Smooth muscle cell (in vitro differentiated cells): ENCODE measurements at regions not wholly inside any gene's neighbourhood (a gene's known extent, or its start where the extent isn't known, plus 50 kb on each side); places are given as distances from the start of the nearest gene placed in this dataset.

Source experiments
- DNase-seq: peaks from one replicate; lab custom pipeline; 2025; ENCODE audit not compliant: unreplicated experiment; lab: John Stamatoyannopoulos, UW
- H2AFZ ChIP-seq: fragments of 200-600 bp; sonication (generic); 2 replicates; pipeline ENCODE4 v1.6.0; 2016; ENCODE audit warnings: antibody characterized with exemption, low read depth, mild to moderate bottlenecking
- H3F3A ChIP-seq: fragments of 200-600 bp; sonication (generic); 2 replicates; pipeline ENCODE4 v1.6.0; 2017; ENCODE audit warnings: antibody characterized with exemption, low read depth
- H3K27ac ChIP-seq: fragments of 200-600 bp; sonication (generic); 2 replicates; pipeline ENCODE4 v1.5.1; 2016; ENCODE audit warnings: low read depth, mild to moderate bottlenecking
- H3K27me3 ChIP-seq: fragments of 200-600 bp; sonication (generic); 2 replicates; pipeline ENCODE4 v1.6.1; 2016; ENCODE audit warnings: low read depth, mild to moderate bottlenecking
- H3K36me3 ChIP-seq: fragments of 200-600 bp; sonication (generic); 2 replicates; pipeline ENCODE4 v1.5.1; 2016; ENCODE audit warnings: low read depth
- H3K4me1 ChIP-seq: fragments of 200-600 bp; sonication (generic); 2 replicates; pipeline ENCODE4 v1.5.1; 2016; ENCODE audit warnings: low read depth
- H3K4me2 ChIP-seq: fragments of 200-600 bp; sonication (generic); 2 replicates; pipeline ENCODE4 v1.6.0; 2016; ENCODE audit warnings: mild to moderate bottlenecking
- H3K4me3 ChIP-seq: fragments of 200-600 bp; sonication (generic); 2 replicates; pipeline ENCODE4 v1.5.1; 2016; ENCODE audit warnings: mild to moderate bottlenecking
- H3K79me2 ChIP-seq: fragments of 200-600 bp; sonication (generic); 2 replicates; pipeline ENCODE4 v1.6.0; 2016; ENCODE audit warnings: low read depth, mild to moderate bottlenecking
- H3K9ac ChIP-seq: fragments of 200-600 bp; sonication (generic); 2 replicates; pipeline ENCODE4 v1.6.0; 2016; ENCODE audit warnings: low read depth
- H3K9me3 ChIP-seq: fragments of 200-600 bp; sonication (generic); replicated peaks from 2 replicates; pipeline ENCODE4 v1.5.1; 2016; ENCODE audit warnings: low read depth
- H4K20me1 ChIP-seq: fragments of 200-600 bp; sonication (generic); 2 replicates; pipeline ENCODE4 v1.6.0; 2016; ENCODE audit warnings: low read depth
- WGBS: methylation state at CpG from one replicate; pipeline ENCODE4 v1.1.7; 2016; ENCODE audit warnings: low lambda C conversion rate; 5-methylcytosine and 5-hydroxymethylcytosine counted together
- TF ChIP-seq, protein P1 (sequence below): fragments of 200-600 bp; sonication (generic); IDR thresholded peaks from 2 replicates; pipeline ENCODE4 v1.5.1; 2017; ENCODE audit warnings: borderline replicate concordance, mild to moderate bottlenecking, antibody characterized with exemption; ENCODE audit not compliant: insufficient read depth, poor library complexity, severe bottlenecking

GRCh38 chr10:21135023-21135931 is 238.2 kb upstream of the NEBL start:
- Histone ChIP-seq H3K36me3 (no peaks in the 10 kb centered on the region), H3F3A (no peaks in the 10 kb centered on the region), H3K9ac (no peak overlapping the region), H3K4me2 (no peak overlapping the region), H2AFZ (no peak overlapping the region), H3K9me3 (no peaks in the 10 kb centered on the region), H3K4me1 (no peaks in the 10 kb centered on the region), H3K27me3 (no peaks in the 10 kb centered on the region), H3K4me3 (no peak overlapping the region), H4K20me1 (no peaks in the 10 kb centered on the region), H3K27ac (no peak overlapping the region), H3K79me2 (no peaks in the 10 kb centered on the region)
- 92% methylated on average over 10 of the region's 10 CpGs for WGBS
- no peak for DNase-seq
- TF ChIP-seq, protein P1, sequence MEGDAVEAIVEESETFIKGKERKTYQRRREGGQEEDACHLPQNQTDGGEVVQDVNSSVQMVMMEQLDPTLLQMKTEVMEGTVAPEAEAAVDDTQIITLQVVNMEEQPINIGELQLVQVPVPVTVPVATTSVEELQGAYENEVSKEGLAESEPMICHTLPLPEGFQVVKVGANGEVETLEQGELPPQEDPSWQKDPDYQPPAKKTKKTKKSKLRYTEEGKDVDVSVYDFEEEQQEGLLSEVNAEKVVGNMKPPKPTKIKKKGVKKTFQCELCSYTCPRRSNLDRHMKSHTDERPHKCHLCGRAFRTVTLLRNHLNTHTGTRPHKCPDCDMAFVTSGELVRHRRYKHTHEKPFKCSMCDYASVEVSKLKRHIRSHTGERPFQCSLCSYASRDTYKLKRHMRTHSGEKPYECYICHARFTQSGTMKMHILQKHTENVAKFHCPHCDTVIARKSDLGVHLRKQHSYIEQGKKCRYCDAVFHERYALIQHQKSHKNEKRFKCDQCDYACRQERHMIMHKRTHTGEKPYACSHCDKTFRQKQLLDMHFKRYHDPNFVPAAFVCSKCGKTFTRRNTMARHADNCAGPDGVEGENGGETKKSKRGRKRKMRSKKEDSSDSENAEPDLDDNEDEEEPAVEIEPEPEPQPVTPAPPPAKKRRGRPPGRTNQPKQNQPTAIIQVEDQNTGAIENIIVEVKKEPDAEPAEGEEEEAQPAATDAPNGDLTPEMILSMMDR = no peak

DNA sequence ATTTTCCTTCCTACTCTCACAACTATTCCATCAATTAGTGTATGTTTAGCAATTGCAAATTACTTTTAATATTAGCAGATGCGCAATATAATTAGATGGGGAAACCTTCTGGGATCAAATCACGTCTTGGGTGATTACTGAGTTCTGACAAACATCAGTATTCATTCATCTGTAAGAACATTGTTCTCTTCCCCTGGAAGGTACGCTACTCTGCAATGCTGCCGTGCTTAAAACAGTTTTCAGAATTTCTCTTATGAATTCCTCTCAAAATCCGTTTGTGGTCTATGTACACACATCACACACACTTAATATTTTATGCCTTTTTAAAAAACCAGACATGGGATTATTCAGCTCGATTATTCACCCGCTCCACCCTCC is 237.5 kb upstream of the NEBL start:
- 94% methylated on average over 7 of the region's 7 CpGs for WGBS
- H3K4me1 ChIP-seq = no peaks in the 10 kb centered on the region
- no peak overlapping the region for H2AFZ ChIP-seq
- no peaks in the 10 kb centered on the region for H3K36me3 ChIP-seq
- H3K27me3 ChIP-seq = no peaks in the 10 kb centered on the region
- H3K9ac ChIP-seq = no peak overlapping the region
- H3K4me3 ChIP-seq = no peak overlapping the region
- H3K4me2 ChIP-seq = no peak overlapping the region
- H3K9me3 ChIP-seq = no peaks in the 10 kb centered on the region
- no peaks in the 10 kb centered on the region for H3F3A ChIP-seq
- DNase-seq = no peak
- TF ChIP-seq, protein P1 = no peak
- H3K27ac ChIP-seq = no peak overlapping the region
- no peaks in the 10 kb centered on the region for H4K20me1 ChIP-seq
- no peaks in the 10 kb centered on the region for H3K79me2 ChIP-seq

DNA sequence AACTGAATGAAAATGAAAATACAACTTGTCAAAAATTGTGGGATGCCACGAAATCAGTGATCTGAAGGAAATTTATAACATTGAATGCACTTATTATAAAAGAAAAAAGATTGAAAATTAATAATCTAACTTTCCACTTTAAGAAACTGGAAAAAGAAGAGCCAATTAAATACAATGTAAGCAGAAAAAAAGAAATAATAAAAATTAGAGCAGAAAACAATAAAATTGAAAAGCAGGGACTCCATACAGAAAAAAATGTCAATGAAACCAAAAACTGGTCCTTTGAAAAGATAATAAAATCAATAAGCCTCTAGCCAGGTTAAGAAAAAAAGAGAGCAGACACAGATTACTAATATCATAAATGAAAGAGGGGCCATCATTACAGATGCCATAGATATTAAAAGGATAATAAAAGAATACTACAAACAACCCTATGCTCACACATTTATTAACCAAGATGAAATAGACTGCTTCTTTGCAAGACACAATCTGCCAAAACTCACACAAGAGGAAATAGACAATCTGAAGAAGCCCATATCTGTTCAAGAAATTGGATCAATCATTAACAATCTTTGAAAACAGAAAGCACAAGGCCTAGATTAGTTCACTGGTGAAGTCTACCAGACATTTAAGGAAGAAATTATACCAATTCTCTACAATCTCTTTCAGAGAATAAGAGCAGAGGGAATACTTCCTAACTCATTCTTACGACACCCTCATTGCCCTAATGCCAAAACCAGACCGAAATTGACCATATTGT is 233.8 kb upstream of the NEBL start:
- H3K4me3 ChIP-seq = no peak overlapping the region
- 90% methylated on average over 3 of the region's 3 CpGs for WGBS
- no peak for DNase-seq

More for the DNA sequence above, 233.8 kb upstream of the NEBL start:
- no peaks in the 10 kb centered on the region for H3K9me3 ChIP-seq
- H3K36me3 ChIP-seq = no peaks in the 10 kb centered on the region
- H3F3A ChIP-seq = no peaks in the 10 kb centered on the region
- no peak overlapping the region for H3K27ac ChIP-seq
- H3K27me3 ChIP-seq = no peaks in the 10 kb centered on the region
- no peak overlapping the region for H3K9ac ChIP-seq
- no peaks in the 10 kb centered on the region for H4K20me1 ChIP-seq
- H2AFZ ChIP-seq = no peak overlapping the region
- H3K4me2 ChIP-seq = no peak overlapping the region
- TF ChIP-seq, protein P1 = no peak
- H3K79me2 ChIP-seq = no peaks in the 10 kb centered on the region
- H3K4me1 ChIP-seq = no peaks in the 10 kb centered on the region
